Brain microvascular endothelial cell (primary cell): ENCODE measurements at regions not wholly inside any gene's neighbourhood (a gene's known extent, or its start where the extent isn't known, plus 50 kb on each side); places are given as distances from the start of the nearest gene placed in this dataset.

Source experiments
- DNase-seq: peaks from one replicate; pipeline ENCODE4 v3.0.0-alpha.2; 2020
- H3K27ac ChIP-seq: fragments of 250-450 bp; sonication (Bioruptor Pico); 2 replicates; pipeline ENCODE4 v1.5.1; 2020; ENCODE audit warnings: mild to moderate bottlenecking, moderate library complexity
- H3K27me3 ChIP-seq: fragments of 250-450 bp; sonication (Bioruptor Pico); replicated peaks from 2 replicates; pipeline ENCODE4 v1.5.1; 2020; ENCODE audit warnings: mild to moderate bottlenecking
- H3K36me3 ChIP-seq: fragments of 250-450 bp; sonication (Bioruptor Pico); replicated peaks from 2 replicates; pipeline ENCODE4 v1.5.1; 2020; ENCODE audit warnings: mild to moderate bottlenecking
- H3K4me3 ChIP-seq: 2 replicates; pipeline ENCODE4 v1.5.1; 2011; ENCODE audit warnings: low read depth, mild to moderate bottlenecking, control low read depth, low read length, moderate library complexity
- CTCF ChIP-seq: IDR thresholded peaks from 2 replicates; pipeline ENCODE4 v1.5.1; 2011; ENCODE audit warnings: low read depth, mild to moderate bottlenecking, moderate library complexity, low read length, control low read depth, inconsistent platforms; ENCODE audit errors: missing control alignments
- in situ Hi-C: cut with HindIII; loops from 2 replicates; pipeline ENCODE4 v1.10.0; 2017; ENCODE audit warnings: low sequenced_read_pairs, low pct_ligation_motif_present

- Histone ChIP-seq H3K27ac (no peak overlapping the region), H3K36me3 (no peaks in the 10 kb centered on the region), H3K27me3 (no peaks in the 10 kb centered on the region), H3K4me3 (no peak overlapping the region)
- in situ Hi-C loops, result no loop called here
- DNase-seq, result no peak
- TF ChIP-seq CTCF, result no peak
Measured at GRCh38 chr4:66223068-66223703, 552.9 kb upstream of the EPHA5 start.

GRCh38 chr4:66219401-66219800, 549.1 kb upstream of the EPHA5 start:
- no peak for DNase-seq
- TF ChIP-seq CTCF, result no peak
- H3K36me3 ChIP-seq, result no peaks in the 10 kb centered on the region

GRCh38 chr4:66216252-66216651, 546.0 kb upstream of the EPHA5 start:
- no peak for TF ChIP-seq CTCF
- Histone ChIP-seq H3K27ac (no peak overlapping the region), H3K4me3 (no peak overlapping the region), H3K36me3 (no peaks in the 10 kb centered on the region), H3K27me3 (no peaks in the 10 kb centered on the region)
- in situ Hi-C loops, result no loop called here
- DNase-seq, result no peak

More at GRCh38 chr4:66219401-66219800, 549.1 kb upstream of the EPHA5 start:
- H3K27ac ChIP-seq, result no peak overlapping the region
- no peaks in the 10 kb centered on the region for H3K27me3 ChIP-seq
- H3K4me3 ChIP-seq, result no peak overlapping the region
- in situ Hi-C loops, result no loop called here

GRCh38 chr4:66212489-66212888, 542.2 kb upstream of the EPHA5 start:
- H3K36me3 ChIP-seq, result no peaks in the 10 kb centered on the region
- no peak for DNase-seq
- no peak for TF ChIP-seq CTCF
- no peaks in the 10 kb centered on the region for H3K27me3 ChIP-seq
- in situ Hi-C loops, result no loop called here
- H3K27ac ChIP-seq, result no peak overlapping the region
- H3K4me3 ChIP-seq, result no peak overlapping the region

- no peak for DNase-seq
- TF ChIP-seq CTCF, result no peak
- in situ Hi-C loops, result no loop called here
- no peak overlapping the region for H3K27ac ChIP-seq
- no peak overlapping the region for H3K4me3 ChIP-seq
- H3K36me3 ChIP-seq, result no peaks in the 10 kb centered on the region
- H3K27me3 ChIP-seq, result no peaks in the 10 kb centered on the region
Measured at GRCh38 chr4:66204534-66205247, 534.4 kb upstream of the EPHA5 start.
